Psoas muscle (tissue), 7 donors: ENCODE measurements at regions not wholly inside any gene's neighbourhood (a gene's known extent, or its start where the extent isn't known, plus 50 kb on each side); places are given as distances from the start of the nearest gene placed in this dataset.

Experiments
- ATAC-seq, 4 donors: fragments of 200-7000 bp; cut with Tn5 transposase; one replicate each; pipeline ENCODE4 v1.9.1; 2020; ENCODE audit warnings: moderate library complexity in 3 of 4, mild to moderate bottlenecking in 2 of 4
- DNase-seq, 2 donors: peaks; one replicate each; pipeline ENCODE4 v3.0.0-alpha.2; 2020
- H3K27ac ChIP-seq: fragments of 200-600 bp; one replicate; pipeline ENCODE4 v1.8.0; 2022
- H3K27me3 ChIP-seq, 3 donors: fragments of 200-600 bp in 1 of 3; one replicate each; pipeline versions ENCODE4 v1.6.1 to v1.8.0; 2013 to 2022; ENCODE audit warnings: low read length in 2 of 3, mild to moderate bottlenecking in 2 of 3, moderate library complexity in 1 of 3; ENCODE audit not compliant: insufficient read depth in 3 of 3
- H3K36me3 ChIP-seq, 2 donors: fragments of 200-600 bp in 1 of 2; one replicate each; pipeline versions ENCODE4 v1.6.1 to v1.8.0; 2013 to 2022; ENCODE audit warnings: low read depth in 1 of 2, mild to moderate bottlenecking in 1 of 2, moderate library complexity in 1 of 2; ENCODE audit not compliant: insufficient read depth in 1 of 2
- H3K4me1 ChIP-seq: fragments of 200-600 bp; one replicate; pipeline ENCODE4 v1.8.0; 2022
- H3K4me3 ChIP-seq: fragments of 200-600 bp; one replicate; pipeline ENCODE4 v1.8.0; 2022; ENCODE audit warnings: mild to moderate bottlenecking
- H3K9me3 ChIP-seq: fragments of 200-600 bp; one replicate; pipeline ENCODE4 v1.8.0; 2022
- WGBS, 3 donors: extraction: QIAGEN DNeasy Blood & Tissue Kit; methylation state at CpG; one replicate each; pipeline versions ENCODE4 v1.1.6 to v1.1.7; 2013; 5-methylcytosine and 5-hydroxymethylcytosine counted together
- intact Hi-C, 2 donors: fragments of 100-400 bp; cut with DNase I; formaldehyde crosslinking; loops; one replicate each; pipeline versions ENCODE4 v1.11.0 to v1.14.2; 2022
- TF ChIP-seq, protein P1 (sequence below): fragments of 200-600 bp; IDR thresholded peaks from one replicate; pipeline ENCODE4 v1.8.0; 2022; ENCODE audit warnings: antibody characterized with exemption
- donor health status: healthy with polysubstance abuse.
- donor health status: DM: no; HTN: no; CAD: no; lungs with moderate emphysema.
- donor health status: Bipolar disorder and iron deficiency.
- donor health status: healthy.
- donor health status: DM: yes; HTN: yes; CAD: no.
- donor health status: DM: no; HTN: no; CAD: no.
- donor health status: DM: yes; HTN: yes; CAD: no.

DNA sequence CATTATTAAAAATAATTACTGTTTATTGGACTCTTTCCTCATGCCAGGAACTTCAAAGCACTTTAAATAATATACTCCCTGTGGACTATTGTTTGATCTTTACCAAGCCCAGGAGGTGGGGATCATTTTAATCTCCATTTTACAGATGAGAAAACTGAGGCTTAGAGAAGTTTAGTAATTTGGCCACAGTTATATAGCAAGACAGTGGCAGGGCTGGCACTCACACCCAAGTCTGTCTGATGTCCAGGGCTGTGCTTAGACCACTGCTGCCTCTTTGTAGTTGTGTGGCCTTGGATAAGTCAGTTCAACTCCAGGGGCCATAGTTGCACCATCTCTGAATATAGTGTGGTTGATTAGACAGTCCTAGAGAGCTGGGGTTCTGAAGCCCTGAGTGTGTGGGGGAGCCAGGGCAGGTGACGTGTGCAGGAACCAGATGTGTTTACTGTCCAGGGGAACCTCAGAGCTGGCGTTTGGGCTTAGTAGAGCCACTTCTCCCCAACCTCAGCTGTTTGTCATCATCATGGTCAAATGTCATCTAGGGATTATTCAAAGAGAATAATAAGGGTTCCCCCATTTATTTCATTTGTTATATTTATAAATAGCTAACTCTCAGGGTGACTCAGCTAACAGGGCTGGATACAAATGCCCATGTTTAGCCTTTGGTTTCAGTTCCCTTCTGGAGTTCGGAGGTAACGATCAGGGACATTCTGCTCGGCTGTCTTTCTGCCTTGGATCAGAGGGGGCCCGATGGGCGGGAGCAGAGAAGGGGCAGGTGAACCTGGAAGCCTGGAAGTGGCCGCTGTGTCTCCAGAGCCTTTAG is 68.0 kb downstream of the BOLA3 start:
- Histone ChIP-seq H3K27ac (no peak overlapping the region), H3K4me1 (no peaks in the 10 kb centered on the region), H3K27me3 (no peaks in the 10 kb centered on the region), H3K36me3 (peaks cover 0 to 13% of the 10 kb centered on the region in 2 donors), H3K9me3 (no peaks in the 10 kb centered on the region), H3K4me3 (no peak overlapping the region)
- intact Hi-C loops, result no loop called here
- TF ChIP-seq, protein P1, sequence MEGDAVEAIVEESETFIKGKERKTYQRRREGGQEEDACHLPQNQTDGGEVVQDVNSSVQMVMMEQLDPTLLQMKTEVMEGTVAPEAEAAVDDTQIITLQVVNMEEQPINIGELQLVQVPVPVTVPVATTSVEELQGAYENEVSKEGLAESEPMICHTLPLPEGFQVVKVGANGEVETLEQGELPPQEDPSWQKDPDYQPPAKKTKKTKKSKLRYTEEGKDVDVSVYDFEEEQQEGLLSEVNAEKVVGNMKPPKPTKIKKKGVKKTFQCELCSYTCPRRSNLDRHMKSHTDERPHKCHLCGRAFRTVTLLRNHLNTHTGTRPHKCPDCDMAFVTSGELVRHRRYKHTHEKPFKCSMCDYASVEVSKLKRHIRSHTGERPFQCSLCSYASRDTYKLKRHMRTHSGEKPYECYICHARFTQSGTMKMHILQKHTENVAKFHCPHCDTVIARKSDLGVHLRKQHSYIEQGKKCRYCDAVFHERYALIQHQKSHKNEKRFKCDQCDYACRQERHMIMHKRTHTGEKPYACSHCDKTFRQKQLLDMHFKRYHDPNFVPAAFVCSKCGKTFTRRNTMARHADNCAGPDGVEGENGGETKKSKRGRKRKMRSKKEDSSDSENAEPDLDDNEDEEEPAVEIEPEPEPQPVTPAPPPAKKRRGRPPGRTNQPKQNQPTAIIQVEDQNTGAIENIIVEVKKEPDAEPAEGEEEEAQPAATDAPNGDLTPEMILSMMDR, result no peak
- WGBS, 3 donors, result 80 to 88% (median 83%) methylated on average over 8 of the region's 8 CpGs
- DNase-seq, result no peak
- ATAC-seq, result no peak

DNA sequence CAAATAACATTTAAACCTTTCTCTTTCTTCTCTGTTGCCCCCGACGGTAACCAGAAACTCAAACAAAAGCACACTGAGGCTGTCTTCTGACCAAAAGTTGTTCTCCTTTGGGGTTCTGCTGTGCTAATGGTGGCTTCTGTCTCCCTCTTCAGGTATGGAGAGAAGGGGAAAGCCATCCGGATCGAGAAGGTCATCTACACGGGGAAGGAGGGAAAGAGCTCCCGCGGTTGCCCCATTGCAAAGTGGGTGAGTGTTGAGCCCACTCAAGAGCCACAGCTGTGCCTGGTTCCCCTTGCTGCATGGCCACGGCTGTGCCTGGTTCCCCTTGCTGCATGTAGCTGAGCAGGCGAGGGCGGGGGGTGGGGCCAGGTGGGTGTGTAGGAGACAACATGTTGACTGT is 67.4 kb downstream of the BOLA3 start:
- no peak for DNase-seq
- no peaks in the 10 kb centered on the region for H3K9me3 ChIP-seq
- no peak overlapping the region for H3K4me3 ChIP-seq
- TF ChIP-seq, protein P1, result peak; percentile 25
- peaks cover 0 to 12% of the 10 kb centered on the region in 2 donors for H3K36me3 ChIP-seq
- ATAC-seq, result no peak
- no peaks in the 10 kb centered on the region for H3K4me1 ChIP-seq
- H3K27me3 ChIP-seq, result no peaks in the 10 kb centered on the region
- WGBS, 3 donors, result 71 to 73% (median 71%) methylated on average over 9 to 10 of the region's 10 CpGs
- H3K27ac ChIP-seq, result no peak overlapping the region
- intact Hi-C loops, result no loop called here

DNA sequence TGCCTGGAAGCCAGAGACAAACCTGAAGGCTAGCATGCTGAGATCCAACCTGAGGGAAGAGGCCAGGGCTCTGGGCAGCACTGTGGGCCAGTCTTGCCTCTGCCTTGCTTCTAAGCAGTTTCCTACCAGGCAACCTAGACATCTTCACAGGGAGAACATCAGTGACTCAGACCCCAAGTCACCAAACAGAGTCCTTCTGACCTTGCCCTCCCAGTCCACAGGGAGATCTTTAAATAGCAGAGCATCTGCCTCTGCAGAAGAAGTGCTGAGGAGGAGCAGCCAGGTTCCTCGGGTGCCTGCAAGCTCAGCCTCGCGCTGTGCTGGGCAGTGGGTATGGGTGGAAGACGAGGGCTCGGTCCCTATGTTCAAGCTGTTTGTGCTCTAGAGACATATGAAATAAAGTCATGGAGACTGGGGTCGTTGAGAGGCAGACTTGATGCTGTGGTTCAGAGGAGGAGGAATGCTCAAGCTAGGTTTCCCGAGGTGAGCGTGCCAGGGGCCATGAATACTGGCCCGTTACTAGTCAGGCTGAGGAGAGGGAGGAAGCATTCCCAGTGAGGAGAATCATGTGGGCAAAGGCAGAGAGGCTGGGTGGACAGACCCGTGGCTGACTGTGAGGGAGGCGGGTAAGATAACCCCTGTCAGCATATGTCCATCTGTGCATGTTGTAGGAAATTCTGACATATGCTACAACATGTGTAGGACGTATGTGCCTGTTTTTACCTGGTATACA is 66.5 kb downstream of the BOLA3 start:
- intact Hi-C loops, result no loop called here
- peak in 1 of 4 donors; percentile 30 for ATAC-seq
- Histone ChIP-seq H3K36me3 (peaks cover 0 to 12% of the 10 kb centered on the region in 2 donors), H3K27ac (no peak overlapping the region), H3K4me3 (no peak overlapping the region), H3K4me1 (no peaks in the 10 kb centered on the region), H3K9me3 (no peaks in the 10 kb centered on the region), H3K27me3 (no peaks in the 10 kb centered on the region)
- 88 to 91% (median 89%) methylated on average over 12 of the region's 12 CpGs for WGBS, 3 donors
- DNase-seq, result no peak
- TF ChIP-seq, protein P1, result no peak

DNA sequence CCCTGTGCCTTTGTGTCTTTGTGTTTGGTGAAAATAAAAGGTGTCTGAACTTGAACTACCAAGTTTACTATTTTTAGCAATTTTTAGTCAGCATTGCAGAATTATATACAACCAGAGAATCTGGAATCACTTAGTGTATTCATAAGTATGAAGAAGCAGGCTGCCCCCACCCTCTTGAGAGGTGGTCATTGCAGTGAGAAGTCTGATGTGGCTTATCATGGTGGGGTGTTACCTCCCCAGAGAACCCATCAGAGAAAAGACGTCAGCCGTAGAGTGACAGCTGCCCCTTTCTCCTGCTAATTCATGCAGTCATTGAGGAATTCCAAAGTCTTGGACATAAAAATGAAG is 66.0 kb downstream of the BOLA3 start:
- Histone ChIP-seq H3K36me3 (peaks cover 0 to 13% of the 10 kb centered on the region in 2 donors), H3K4me3 (no peak overlapping the region), H3K27ac (no peak overlapping the region), H3K27me3 (no peaks in the 10 kb centered on the region), H3K4me1 (no peaks in the 10 kb centered on the region), H3K9me3 (no peaks in the 10 kb centered on the region)
- DNase-seq, result no peak
- TF ChIP-seq, protein P1, result no peak
- intact Hi-C loops, result no loop called here
- 91 to 94% (median 94%) methylated on average over 2 of the region's 2 CpGs for WGBS, 3 donors
- ATAC-seq, result no peak
